Glomerular endothelial cell (primary cell): ENCODE measurements at regions not wholly inside any gene's neighbourhood (a gene's known extent, or its start where the extent isn't known, plus 50 kb on each side); places are given as distances from the start of the nearest gene placed in this dataset.
"Not testable (repeated sequence)": the region's sequence is repeated elsewhere in the genome, so short reads cannot be mapped to it uniquely, and the experiment has no call there.

Experiments
- DNase-seq: peaks from one replicate; pipeline ENCODE4 v3.0.0-alpha.2; 2011; ENCODE audit warnings: low read depth, low spot score; ENCODE audit errors: extremely low read depth

DNA sequence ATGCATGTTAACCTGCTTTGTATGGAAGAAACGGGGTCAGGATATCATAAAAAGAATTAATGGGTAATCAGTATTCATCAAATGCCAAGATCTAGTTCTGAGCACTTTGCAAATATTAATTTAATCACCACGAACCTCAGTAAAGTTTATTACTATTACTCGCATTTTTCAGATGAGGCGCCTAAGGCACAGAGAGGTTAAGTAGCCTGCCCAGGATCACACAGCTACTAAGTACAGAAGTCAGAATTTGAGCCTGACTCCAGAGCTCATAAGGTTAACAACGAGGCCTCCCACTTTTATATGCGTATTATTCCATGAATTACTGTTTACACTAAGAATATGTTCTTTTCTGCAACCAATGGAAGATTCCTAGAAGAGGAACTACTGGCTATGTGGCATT lies 109.6 kb upstream of the KLF13 start:
- DNase-seq = no peak

DNA sequence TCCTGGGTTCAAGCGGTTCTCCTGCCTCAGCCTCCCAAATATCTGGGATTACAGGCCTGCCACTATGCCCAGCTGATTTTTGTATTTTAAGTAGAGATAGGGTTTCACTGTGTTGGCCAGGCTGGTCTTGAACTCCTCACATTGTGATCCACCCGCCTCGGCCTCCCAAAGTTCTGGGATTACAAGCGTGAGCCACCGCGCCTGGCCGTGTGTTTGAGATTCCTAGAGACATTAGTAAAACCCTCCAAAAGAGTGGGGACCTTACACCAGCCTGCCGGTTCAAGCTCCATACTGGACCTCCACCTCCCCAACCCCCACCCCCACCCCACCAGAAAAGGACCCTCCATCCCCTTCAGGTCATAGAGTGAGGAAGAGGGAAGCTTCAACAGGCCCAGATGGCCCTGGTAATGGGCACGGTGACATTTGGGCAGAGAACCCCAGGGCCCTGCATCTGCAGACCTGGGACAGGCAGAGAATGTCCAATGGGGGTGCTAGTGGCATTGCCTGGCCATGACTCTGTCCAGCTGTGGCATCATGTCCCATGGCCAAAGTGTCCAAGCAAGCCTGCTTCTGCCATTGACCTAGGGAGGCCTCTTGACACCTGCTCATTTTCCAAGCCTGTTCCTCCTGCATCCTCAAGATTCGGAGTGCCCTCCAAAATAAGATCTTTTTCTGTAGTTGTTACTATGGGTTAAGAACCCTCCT lies 108.9 kb upstream of the KLF13 start:
- DNase-seq = no peak

DNA sequence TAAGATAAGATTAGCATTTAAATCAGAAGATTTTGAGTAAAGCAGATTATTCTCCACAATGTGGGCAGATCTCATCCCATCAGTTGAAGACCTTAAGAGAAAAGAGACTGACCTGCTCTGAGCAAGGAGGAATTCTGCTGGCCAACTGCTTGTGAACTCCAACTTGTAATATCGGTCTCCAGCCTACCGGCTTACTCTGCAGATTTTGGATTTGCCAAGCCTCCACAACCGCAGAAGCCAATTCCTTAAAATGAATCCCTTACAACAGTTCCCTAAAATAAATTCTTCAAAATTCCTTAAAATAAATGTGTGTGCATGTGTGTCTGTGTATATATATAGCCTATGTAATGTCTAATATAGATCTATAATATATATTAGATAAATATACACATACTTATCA lies 107.4 kb upstream of the KLF13 start:
- no peak for DNase-seq

DNA sequence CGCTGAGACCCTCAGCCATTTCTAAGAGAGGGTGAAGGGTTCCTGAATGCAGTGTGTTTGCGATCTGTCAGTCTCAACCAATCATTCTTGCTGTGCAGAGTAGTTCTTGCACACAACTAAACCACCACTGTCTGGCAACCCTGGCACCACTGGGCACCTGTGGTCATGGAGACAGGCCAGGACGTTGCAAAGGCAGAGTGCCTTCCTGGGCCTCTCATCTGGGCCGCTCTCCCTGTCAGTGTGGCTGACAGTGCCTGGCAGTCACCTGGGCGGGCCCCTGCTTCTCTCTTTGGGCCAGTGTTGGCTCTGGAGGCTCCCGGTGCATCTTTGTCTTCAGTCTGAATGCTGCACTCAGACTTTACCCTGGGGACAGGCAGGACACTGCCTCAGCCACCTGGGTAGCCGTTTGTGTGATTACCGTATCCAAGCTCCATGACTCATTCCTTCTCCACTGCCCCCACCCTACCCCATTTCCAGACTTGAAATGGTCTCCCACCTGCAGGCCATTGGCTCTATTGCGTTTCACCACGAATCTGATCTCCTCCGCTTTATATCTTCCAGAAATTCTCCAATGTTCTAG lies 104.6 kb upstream of the KLF13 start:
- no peak for DNase-seq

DNA sequence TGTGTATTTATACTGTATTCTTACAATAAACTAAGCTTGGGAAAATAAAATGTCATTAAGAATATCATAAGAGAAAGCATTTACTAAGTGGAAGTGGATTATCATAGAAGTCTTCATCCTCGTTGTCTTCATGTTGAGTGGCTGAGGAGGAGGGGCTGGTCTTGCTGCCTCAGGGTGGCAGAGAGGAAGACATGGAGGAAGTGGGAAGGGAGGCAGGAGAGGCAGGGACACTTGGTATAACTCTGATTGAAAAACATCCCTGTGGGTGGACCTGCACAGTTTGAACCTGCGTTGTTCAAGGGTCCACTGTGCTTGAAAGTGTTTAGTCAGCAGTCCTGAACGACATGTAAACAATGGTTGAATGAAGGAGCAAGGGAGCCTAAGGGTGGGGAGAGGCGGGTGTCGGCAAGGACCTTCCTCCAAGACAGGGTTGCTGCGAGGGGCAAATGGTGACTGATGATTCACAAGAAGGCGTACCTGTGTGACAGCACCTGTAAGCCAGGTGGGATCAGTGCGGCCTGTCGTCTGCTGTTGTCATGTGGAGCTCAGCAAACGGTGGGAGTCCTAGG lies 103.8 kb upstream of the KLF13 start:
- no peak for DNase-seq

DNA sequence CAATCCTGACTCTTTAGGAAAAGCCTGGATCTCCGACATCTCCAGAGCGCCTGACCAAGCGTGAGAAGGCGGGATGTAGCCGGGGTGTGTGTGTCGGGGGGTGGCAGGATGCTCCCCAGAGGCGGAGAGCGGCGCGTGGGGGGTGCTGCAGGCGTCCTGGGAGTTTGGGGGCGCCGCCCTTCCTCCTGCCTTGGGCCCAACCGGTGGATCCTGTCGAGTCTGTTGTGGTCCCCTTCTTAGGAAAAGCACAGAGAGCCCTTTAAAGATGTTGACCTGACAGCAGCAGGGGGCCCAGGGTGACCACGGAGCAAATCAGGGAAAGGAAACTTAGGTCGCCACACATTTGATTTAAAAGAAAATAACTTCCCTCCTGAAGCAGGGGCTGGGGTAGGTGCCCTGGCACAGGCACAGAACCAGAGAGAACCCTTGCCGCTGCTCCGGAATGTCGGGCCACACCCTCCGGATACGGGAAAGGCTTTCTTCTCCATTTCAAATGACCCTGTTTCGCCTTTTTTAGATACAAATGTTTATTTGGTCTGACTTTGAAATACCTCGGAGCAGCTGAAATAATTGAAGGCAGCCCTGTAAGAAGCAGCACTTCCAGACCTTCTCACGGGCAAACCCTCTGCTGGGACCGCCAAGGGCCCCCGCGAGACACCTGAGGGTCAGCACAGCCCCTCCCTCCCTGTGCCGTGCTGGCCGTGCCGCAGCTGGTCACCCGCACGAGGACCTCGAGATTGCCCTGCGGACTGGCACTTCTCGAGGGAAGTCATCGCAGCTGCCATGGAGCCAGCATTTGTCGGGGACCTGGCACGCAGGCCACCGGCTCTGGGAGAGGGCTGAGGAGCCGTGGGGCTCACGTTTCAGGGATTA lies 102.9 kb upstream of the KLF13 start:
- no peak for DNase-seq

DNA sequence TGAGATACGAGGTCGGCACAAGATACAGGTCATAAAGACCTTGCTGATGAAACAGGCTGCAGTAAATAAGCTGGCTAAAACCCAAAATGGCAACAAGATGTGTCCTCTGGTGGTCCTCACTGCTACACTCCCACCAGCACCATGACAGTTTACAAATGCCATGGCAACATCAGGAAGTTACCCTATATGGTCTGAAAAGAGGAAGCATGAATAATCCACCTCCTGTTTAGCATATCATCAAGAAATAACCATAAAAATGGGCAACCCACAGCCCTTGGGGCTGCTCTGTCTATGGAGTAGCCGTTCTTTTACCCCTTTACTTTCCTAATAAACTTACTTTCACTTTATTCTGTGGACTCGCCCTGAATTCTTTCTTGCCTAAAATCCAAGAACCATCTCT lies 102.0 kb upstream of the KLF13 start:
- not testable (repeated sequence) for DNase-seq

DNA sequence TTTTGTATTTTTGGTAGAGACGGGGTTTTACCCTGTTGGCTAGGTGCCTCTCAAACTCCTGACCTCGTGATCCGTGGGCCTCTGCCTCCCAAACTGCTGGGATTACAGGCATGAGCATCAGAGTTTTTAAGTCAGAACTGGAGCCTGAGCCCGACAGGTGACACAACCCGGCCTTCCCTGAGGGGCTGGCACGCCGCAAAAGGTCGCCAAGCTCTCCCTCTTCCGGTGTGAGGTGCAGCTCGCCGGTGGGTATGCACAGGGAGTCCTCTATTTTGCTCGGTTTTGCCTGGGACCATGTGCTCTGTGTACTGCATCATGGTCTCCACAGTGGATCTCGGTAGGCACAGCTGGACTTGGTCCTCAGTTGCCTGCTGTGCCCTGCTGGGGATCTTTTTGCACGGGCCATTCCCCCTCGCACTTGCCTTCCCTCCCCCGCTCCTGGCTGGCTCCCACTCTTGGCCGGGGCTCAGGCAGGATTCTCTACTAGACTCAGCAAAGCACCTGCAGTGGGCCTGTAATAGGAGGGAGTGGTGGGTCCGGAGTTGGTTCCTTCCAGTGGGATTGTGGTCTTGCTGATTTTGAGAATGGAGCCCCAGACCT lies 101.2 kb upstream of the KLF13 start:
- DNase-seq = no peak

DNA sequence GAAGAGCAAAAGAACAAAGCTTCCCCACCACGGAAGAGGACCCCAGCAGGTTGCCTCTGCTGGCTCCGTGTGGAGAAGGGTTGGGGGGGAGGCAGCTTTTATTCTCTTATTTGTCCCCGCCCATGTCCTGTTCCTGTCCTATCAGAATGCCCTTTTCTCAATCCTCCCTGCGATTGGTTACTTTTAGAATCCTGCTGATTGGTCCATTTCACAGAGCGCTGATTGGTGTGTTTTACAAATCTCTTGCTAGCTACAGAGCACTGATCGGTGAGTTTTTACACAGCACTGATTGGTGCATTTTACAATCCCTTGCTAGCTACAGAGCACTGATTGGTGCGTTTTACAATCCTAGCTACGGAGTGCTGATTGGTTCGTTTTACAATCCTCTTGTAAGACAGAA lies 100.6 kb upstream of the KLF13 start:
- no peak for DNase-seq

DNA sequence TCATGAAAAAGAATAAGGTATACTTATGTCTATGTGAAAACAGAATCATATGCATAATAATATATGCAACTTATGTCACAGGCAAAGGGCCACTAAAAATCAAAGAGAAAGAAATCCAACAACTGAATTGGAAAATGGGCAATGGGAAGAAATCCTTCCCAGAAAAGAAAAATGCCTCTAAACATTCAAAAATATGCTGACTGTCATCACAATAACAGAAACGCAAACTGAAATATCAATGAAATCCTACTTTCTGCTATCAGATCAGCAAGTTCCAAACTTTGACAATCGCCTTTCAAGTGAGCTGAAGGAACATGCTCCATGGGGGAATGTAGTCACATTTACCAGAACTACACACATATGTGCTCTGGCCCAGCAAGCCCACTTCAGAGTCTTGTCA lies 99.4 kb upstream of the KLF13 start:
- DNase-seq = no peak

DNA sequence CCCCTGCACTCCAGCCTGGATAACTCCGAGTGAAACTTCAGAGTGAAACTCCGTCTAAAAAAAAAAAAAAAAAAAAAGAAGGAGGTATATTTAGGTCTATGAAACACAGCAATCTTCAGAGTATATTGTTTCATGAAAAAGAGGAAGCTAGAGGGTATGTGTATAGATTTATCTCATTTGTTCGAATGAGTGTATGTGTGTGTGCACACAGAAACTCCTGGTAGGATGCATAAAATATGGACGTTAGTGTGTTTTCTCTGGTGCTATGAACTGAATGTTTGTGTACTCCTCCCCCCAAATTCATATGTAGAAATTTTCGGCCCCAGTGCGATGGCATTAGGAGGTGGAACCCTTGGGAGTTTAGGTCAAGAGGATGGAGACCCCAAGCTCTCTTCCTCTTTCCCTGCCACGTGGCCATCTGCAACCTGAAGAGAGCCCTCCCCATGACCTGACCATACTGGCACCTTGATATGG lies 98.6 kb upstream of the KLF13 start:
- no peak for DNase-seq

DNA sequence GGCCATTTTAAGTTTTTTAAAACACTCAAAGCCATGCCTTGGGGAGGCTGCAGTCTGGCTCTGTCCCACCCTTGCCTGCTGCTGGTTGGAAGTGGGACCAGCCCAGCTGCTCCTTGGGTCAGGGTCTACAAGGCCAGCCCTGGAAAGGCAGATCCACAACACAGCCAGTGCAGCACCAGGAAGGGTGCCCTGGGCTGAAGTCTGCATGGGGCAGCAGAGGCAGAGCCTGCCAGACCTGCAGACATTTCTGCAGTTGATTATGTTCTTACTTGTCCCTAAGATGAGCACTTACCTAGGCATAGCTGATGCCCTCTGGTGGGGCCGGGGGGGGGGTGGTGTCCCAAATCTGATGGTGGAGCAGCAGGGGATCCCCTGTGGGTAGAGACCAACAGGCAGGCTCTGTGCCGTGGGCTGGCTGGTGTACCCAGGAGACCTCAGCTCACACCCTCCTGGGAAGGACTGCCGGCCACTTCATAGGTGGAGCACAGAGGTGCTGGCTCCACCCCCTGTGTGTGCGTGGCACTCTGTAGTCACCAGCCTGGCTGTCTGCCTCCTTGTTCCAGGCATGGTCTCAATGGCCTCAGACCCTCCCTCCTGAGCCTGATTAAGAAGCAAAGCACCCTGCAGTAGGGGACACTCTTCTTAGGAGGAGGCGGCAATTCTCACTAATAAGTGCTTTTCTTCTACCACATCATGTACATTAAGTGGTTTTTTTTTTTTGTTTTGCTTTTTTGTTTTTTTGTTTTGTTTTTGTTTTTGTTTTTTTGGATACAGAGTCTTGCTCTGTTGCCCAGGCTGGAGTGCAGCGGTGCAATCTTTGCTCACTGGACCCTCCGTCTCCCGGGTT lies 97.4 kb upstream of the KLF13 start:
- no peak for DNase-seq

DNA sequence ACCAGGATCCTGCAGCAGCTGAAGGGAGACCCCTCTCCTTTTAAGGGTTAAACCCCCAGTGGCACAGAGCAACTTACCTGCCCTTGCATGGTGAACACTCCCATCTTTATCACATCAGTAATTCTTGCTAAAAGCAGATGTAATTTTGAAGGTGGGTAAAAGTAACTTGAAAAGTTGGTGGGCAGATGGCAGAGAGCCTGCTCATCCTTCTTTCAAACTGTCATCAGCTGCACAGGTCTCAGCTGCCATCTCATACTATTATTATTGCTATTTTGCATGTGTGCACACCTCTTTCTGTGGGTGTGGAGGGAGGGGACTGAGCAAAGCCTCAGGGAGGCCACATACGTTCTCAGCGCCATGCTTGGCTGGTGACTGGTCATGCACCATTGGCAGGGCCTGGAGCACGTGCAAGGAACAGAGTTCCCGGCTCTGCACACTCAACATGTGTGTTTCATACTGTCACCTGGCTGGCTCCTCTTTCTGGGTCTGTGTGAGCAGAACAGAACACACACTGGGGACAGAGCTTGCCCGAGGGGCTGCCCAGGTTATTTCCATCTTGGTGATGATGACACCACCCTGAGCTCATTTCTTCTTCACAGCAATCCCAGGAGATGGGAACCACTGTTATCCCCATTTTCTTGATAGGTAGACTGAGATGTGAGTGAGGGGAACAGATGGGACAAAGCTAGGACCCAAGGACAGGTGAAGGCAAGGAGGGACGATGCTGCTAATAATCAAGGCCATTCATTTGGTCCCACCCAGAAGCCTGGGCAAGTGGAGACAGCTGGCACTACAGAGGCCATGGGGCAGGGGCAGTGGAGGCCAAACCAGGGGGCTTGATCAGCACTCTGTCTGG lies 95.8 kb upstream of the KLF13 start:
- DNase-seq = no peak

DNA sequence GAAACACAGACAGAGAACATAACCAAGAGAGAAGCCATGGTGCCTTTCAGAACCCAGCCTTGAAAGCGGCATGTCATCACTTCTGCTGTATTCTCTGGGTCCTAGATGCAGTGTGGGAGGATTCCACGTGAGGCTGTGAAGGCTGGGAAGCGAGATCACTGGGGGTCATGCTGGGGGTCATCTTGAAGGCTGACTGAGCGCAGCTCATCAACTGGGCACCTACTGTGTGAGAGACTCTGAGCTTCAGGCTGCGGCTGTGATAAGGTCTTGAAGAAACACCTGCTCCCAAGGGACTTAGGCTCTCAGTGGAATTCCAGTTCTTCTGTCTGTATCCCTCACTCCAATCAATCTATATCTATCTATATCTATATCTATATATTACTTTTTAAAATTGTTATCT lies 91.8 kb upstream of the KLF13 start:
- DNase-seq = no peak

DNA sequence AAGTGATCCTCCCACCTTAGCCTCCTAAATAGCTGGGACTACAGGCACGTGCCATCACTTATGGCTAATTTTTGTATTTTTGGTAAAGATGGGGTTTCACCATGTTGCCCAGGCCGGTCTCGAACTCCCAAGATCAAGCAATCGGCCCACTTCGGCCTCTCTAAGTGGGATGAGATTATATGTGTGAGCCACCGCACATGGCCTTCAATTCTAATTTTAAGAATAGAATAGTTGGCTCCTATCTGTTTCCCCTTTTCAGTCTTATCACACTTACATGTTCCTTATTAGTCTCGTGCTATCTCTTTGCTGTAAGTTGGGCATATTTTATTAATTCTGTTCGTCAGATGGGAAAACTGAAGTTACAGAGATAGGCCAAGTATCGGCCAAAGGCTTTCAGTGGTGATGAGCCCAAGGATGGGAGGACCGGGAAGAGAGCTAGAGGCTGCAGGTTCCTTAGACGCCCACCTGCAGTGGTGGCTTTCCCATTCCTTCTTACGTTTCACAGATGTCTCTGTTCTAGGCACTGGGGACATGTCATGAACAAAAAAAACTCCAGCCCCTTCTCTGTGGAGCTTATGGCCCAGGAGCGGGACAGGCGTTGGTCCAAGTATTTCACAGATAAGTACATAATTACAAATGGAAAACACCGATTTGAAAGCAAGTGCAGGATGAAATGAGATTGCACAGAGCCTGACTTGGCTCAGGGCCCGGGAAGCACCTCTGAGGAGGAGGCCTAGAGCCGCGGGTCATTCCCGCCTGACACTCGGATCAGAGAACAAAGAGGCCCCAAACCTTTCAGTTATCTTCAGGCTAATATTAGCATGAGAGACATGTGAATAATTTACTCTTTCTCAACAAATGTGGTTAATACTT lies 91.1 kb upstream of the KLF13 start:
- no peak for DNase-seq

DNA sequence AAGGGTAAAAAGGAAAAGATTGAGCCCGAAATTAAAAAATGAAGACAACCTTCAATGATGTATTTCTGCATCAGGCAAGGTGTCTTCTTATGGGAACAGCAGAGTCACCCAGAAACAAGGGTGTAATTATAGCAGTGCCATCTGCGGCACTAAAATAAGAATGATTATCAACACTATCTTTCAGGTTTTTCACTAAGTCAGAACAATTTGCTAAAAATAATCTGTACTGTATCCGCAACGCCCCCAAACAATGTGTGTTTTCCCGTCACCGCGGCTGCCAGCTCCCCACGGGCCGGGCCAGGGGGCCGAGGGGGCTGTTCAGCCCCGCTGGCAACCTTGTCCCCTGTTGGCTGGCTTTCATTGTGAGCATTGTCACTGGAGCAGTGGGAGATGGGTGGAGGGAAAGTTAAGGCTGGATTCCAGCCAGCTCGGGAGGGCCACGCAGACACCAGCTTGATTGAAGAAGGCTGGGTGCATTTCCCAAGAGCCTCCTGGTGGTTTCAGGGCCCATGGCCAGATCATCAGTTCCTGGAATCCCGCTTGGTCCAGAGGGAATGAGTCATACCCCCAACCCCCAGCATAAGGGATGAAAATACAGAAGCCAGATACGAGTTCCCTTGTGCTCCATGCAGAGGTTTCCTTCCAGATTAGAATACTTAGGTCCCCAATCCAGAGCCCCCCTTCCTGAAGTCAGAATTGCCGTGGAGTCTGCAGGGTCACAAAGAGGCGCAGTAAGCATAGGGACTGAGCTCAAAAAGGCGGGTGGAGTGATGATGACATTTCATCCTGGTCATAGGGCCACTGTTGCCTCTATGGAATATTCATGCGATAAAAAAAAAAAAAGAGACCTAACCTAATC lies 90.2 kb upstream of the KLF13 start:
- DNase-seq = peak; percentile 36

DNA sequence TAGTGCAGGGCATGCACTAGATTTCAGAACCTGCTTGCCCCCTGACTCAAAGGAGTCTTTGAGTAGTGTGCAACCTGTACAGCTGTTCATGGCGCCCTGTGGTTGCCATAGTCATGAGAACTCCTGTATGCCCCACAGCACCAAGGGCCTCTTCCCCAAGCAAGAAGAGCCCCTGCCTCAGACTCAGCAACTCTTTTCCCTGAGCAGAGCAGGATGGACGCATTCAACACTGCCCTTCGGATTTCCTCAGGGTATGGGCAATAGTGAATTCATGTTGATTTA lies 89.7 kb upstream of the KLF13 start:
- DNase-seq = no peak

DNA sequence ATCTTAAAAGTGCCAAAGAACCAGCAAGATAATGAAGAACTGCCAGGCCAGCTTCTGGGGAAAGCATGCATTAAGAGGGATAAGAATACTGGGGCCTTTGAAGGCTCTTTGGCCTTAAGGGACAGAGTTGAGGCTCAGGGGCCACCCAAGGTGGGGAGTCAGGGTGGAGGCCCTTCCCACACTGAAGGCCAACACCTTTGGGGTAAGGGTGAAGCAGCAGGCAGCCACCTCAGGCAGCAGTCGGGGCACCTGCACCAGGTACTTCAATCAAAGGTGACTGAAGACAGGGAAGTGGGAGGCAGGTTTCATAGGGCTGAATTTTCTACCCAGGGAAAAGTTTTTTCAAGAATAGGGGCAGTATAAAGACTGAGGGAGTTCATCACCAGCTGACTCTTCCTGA lies 87.7 kb upstream of the KLF13 start:
- no peak for DNase-seq
